VCaP (cell line): ENCODE measurements at regions not wholly inside any gene's neighbourhood (a gene's known extent, or its start where the extent isn't known, plus 50 kb on each side); places are given as distances from the start of the nearest gene placed in this dataset.

Experiments used
- H3K27ac ChIP-seq: fragments of 450-650 bp; 2 replicates; pipeline ENCODE4 v1.5.1; 2017
- TF ChIP-seq, protein P1 (sequence below): fragments of 450-650 bp; conservative IDR thresholded peaks from 2 replicates; pipeline ENCODE4 v1.5.1; 2017; ENCODE audit warnings: mild to moderate bottlenecking, moderate library complexity

DNA sequence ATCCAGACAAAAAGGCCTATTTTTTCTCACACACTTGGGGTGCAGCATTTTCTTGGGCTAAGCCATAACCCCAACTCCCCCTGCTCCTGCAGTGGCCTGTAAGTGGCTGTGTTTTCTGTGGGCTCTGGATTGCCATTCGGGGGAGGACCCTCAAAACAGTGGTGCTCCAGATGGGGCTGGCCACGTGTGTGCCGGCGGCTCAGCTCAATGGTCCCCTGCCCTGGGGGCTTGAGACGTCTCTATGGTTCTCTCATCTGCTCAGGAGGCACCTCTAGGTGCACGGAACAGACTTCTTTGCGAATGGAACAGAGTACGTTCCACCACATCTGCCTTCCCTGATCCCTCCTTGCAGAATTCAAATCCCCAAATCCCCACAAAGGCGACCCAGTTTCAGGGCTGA, 250.0 kb upstream of the SHH start:
- TF ChIP-seq, protein P1, sequence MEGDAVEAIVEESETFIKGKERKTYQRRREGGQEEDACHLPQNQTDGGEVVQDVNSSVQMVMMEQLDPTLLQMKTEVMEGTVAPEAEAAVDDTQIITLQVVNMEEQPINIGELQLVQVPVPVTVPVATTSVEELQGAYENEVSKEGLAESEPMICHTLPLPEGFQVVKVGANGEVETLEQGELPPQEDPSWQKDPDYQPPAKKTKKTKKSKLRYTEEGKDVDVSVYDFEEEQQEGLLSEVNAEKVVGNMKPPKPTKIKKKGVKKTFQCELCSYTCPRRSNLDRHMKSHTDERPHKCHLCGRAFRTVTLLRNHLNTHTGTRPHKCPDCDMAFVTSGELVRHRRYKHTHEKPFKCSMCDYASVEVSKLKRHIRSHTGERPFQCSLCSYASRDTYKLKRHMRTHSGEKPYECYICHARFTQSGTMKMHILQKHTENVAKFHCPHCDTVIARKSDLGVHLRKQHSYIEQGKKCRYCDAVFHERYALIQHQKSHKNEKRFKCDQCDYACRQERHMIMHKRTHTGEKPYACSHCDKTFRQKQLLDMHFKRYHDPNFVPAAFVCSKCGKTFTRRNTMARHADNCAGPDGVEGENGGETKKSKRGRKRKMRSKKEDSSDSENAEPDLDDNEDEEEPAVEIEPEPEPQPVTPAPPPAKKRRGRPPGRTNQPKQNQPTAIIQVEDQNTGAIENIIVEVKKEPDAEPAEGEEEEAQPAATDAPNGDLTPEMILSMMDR, result no peak
- H3K27ac ChIP-seq, result no peak overlapping the region

- TF ChIP-seq, protein P1, result no peak
- no peak overlapping the region for H3K27ac ChIP-seq
These were observed 249.5 kb upstream of the SHH start for GRCh38 chr7:156061689-156062255.

GRCh38 chr7:156060925-156061324, 248.7 kb upstream of the SHH start:
- H3K27ac ChIP-seq, result no peak overlapping the region
- TF ChIP-seq, protein P1, result no peak

GRCh38 chr7:156059369-156059768, 247.1 kb upstream of the SHH start:
- no peak overlapping the region for H3K27ac ChIP-seq
- TF ChIP-seq, protein P1, result no peak

DNA sequence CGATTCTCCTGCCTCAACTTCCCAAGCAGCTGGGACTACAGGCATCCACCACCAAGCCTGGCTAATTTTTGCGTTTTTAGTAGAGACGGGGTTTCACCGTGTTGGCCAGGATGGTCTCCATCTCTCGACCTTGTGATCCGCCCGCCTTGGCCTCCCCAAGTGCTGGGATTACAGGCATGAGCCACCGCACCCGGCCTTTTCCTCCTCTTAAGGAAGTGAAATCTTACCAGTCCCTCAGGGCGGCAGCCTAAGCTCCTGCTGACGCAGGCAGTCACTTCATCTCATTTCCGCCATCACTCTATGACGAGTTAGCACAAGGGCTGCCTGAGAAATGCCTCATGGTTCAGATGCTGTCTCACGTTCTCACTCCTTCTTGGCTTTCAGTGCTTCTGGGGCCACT, 246.0 kb upstream of the SHH start:
- TF ChIP-seq, protein P1, result no peak
- H3K27ac ChIP-seq, result no peak overlapping the region

DNA sequence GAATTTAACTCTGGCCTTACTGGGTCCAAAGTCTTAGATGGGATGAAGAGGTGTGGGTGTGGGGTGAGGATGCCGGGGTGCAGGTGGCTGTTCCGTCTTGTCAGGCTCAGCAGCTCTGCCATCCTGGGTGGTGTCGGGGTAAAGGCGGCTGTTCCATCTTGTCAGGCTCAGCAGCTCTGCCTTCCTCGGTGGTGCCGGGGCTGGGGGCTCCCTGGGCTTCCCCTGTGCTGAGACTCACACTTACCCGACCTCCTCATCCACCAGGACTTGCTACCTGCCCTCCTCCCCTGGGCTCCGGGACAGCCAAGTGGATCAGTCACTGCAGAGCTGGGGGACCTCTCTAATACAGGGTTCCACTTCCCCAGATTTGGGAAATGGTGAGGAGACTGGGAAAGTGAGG, 244.3 kb upstream of the SHH start:
- TF ChIP-seq, protein P1, result no peak

GRCh38 chr7:156055206-156055822, 243.1 kb upstream of the SHH start:
- TF ChIP-seq, protein P1, result no peak

More for the DNA sequence above, 244.3 kb upstream of the SHH start:
- no peak overlapping the region for H3K27ac ChIP-seq

More at GRCh38 chr7:156055206-156055822, 243.1 kb upstream of the SHH start:
- H3K27ac ChIP-seq, result no peak overlapping the region
